GM12878 (cell line): ENCODE measurements at regions not wholly inside any gene's neighbourhood (a gene's known extent, or its start where the extent isn't known, plus 50 kb on each side); places are given as distances from the start of the nearest gene placed in this dataset.
"Not testable (repeated sequence)": the region's sequence is repeated elsewhere in the genome, so short reads cannot be mapped to it uniquely, and the experiment has no call there.

ENCODE experiments used
- POLR2A ChIP-seq: IDR thresholded peaks from 2 replicates; pipeline ENCODE4 v1.6.1; 2011; ENCODE audit warnings: low read depth, mild to moderate bottlenecking, low read length
- RAD51 ChIP-seq: fragments of 450-650 bp; IDR thresholded peaks from 2 replicates; pipeline ENCODE4 v1.6.1; 2016; ENCODE audit warnings: moderate library complexity, mild to moderate bottlenecking, inconsistent platforms
- SIX5 ChIP-seq: IDR thresholded peaks from 2 replicates; pipeline ENCODE4 v1.6.1; 2011; ENCODE audit warnings: mild to moderate bottlenecking, low read depth, low read length, moderate library complexity; ENCODE audit not compliant: severe bottlenecking
- SREBF1 ChIP-seq: IDR thresholded peaks from 2 replicates; pipeline ENCODE4 v1.6.1; 2012; ENCODE audit warnings: mild to moderate bottlenecking, low read length
- TF ChIP-seq, protein P1 (sequence below): IDR thresholded peaks from 2 replicates; pipeline ENCODE4 v1.6.1; 2012; ENCODE audit warnings: low read depth, low read length, improper control_type of control experiment
- TF ChIP-seq, protein P2 (sequence below), 3 experiments: IDR thresholded peaks in 2 of 3; conservative IDR thresholded peaks in 1 of 3; 2 replicates each; pipeline ENCODE4 v1.5.1; 2011; ENCODE audit warnings: low read depth in 3 of 3, low read length in 3 of 3, mild to moderate bottlenecking in 3 of 3, control low read depth in 2 of 3, moderate library complexity in 2 of 3, inconsistent platforms in 1 of 3, mixed read lengths in 1 of 3; ENCODE audit not compliant: control insufficient read depth in 2 of 3, insufficient read depth in 1 of 3; ENCODE audit errors: extremely low read depth in 1 of 3
- TF ChIP-seq, protein P3 (sequence below): fragments of 450-650 bp; formaldehyde crosslinking; IDR thresholded peaks from 2 replicates; pipeline ENCODE4 v1.4.0; 2020; ENCODE audit warnings: mild to moderate bottlenecking, moderate library complexity

DNA sequence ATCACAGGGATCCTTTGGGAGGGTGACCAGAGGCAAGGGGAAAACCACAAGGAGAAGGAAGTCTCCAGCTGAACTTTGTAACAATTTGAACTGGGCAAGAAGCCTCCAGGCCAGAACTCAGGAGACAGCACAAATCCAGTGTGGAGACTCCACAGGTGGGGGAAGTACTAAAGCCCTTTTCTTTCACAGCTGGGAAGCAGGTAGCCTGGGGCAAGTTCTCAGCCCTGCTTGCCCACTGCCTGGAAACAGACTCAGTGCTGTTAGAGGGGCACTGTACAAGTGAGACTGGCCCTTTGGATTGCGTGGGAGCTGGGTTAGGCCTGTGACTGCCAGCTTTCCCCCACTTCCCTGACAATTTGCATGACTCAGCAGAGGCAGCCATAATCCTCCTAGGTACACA, 120.2 kb upstream of the GRIN2B start:
- TF ChIP-seq, protein P1, sequence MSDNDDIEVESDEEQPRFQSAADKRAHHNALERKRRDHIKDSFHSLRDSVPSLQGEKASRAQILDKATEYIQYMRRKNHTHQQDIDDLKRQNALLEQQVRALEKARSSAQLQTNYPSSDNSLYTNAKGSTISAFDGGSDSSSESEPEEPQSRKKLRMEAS: not testable (repeated sequence)
- not testable (repeated sequence) for TF ChIP-seq POLR2A, SIX5, SREBF1, RAD51
- TF ChIP-seq, protein P2, sequence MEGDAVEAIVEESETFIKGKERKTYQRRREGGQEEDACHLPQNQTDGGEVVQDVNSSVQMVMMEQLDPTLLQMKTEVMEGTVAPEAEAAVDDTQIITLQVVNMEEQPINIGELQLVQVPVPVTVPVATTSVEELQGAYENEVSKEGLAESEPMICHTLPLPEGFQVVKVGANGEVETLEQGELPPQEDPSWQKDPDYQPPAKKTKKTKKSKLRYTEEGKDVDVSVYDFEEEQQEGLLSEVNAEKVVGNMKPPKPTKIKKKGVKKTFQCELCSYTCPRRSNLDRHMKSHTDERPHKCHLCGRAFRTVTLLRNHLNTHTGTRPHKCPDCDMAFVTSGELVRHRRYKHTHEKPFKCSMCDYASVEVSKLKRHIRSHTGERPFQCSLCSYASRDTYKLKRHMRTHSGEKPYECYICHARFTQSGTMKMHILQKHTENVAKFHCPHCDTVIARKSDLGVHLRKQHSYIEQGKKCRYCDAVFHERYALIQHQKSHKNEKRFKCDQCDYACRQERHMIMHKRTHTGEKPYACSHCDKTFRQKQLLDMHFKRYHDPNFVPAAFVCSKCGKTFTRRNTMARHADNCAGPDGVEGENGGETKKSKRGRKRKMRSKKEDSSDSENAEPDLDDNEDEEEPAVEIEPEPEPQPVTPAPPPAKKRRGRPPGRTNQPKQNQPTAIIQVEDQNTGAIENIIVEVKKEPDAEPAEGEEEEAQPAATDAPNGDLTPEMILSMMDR (IDR thresholded peaks at IDR 0.05 in 2 of 3, conservative IDR thresholded peaks at IDR 0.05 in 1 of 3; ENCODE audit: control insufficient read depth in 2 of 3, extremely low read depth in 1 of 3, insufficient read depth in 1 of 3, low read depth in 3 of 3, low read length in 3 of 3): not testable (repeated sequence)
- TF ChIP-seq, protein P3, sequence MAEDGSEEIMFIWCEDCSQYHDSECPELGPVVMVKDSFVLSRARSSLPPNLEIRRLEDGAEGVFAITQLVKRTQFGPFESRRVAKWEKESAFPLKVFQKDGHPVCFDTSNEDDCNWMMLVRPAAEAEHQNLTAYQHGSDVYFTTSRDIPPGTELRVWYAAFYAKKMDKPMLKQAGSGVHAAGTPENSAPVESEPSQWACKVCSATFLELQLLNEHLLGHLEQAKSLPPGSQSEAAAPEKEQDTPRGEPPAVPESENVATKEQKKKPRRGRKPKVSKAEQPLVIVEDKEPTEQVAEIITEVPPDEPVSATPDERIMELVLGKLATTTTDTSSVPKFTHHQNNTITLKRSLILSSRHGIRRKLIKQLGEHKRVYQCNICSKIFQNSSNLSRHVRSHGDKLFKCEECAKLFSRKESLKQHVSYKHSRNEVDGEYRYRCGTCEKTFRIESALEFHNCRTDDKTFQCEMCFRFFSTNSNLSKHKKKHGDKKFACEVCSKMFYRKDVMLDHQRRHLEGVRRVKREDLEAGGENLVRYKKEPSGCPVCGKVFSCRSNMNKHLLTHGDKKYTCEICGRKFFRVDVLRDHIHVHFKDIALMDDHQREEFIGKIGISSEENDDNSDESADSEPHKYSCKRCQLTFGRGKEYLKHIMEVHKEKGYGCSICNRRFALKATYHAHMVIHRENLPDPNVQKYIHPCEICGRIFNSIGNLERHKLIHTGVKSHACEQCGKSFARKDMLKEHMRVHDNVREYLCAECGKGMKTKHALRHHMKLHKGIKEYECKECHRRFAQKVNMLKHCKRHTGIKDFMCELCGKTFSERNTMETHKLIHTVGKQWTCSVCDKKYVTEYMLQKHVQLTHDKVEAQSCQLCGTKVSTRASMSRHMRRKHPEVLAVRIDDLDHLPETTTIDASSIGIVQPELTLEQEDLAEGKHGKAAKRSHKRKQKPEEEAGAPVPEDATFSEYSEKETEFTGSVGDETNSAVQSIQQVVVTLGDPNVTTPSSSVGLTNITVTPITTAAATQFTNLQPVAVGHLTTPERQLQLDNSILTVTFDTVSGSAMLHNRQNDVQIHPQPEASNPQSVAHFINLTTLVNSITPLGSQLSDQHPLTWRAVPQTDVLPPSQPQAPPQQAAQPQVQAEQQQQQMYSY (CRISPR knock-in tag): not testable (repeated sequence)
